Thymus (tissue), 11 donors: ENCODE measurements at regions not wholly inside any gene's neighbourhood (a gene's known extent, or its start where the extent isn't known, plus 50 kb on each side); places are given as distances from the start of the nearest gene placed in this dataset.

Experiments
- DNase-seq, 9 donors: peaks; one replicate each; pipeline ENCODE4 v3.0.0-alpha.2; 2013; ENCODE audit warnings: low spot score in 9 of 9, low read depth in 6 of 9, missing footprints in 1 of 9
- H3K27ac ChIP-seq, 2 donors: one replicate each; pipeline ENCODE4 v1.5.1; 2013; ENCODE audit warnings: control low read depth in 1 of 2, low read depth in 1 of 2, low read length in 1 of 2, mild to moderate bottlenecking in 1 of 2, moderate library complexity in 1 of 2
- H3K27me3 ChIP-seq, 2 donors: one replicate each; pipeline ENCODE4 v1.5.1; 2013; ENCODE audit warnings: low read length in 1 of 2; ENCODE audit not compliant: control insufficient read depth in 2 of 2, insufficient read depth in 1 of 2
- H3K36me3 ChIP-seq, 2 donors: one replicate each; pipeline ENCODE4 v1.5.1; 2013; ENCODE audit warnings: low read length in 1 of 2, mild to moderate bottlenecking in 1 of 2, moderate library complexity in 1 of 2; ENCODE audit not compliant: control insufficient read depth in 2 of 2, insufficient read depth in 2 of 2
- H3K4me1 ChIP-seq, 2 donors: one replicate each; pipeline ENCODE4 v1.5.1; 2013; ENCODE audit warnings: low read length in 2 of 2; ENCODE audit not compliant: control insufficient read depth in 2 of 2, insufficient read depth in 2 of 2
- H3K4me3 ChIP-seq, 2 donors: one replicate each; pipeline ENCODE4 v1.5.1; 2013; ENCODE audit warnings: low read length in 2 of 2, control low read depth in 1 of 2, mild to moderate bottlenecking in 1 of 2
- H3K9me3 ChIP-seq, 2 donors: one replicate each; pipeline ENCODE4 v1.5.1; 2013; ENCODE audit warnings: low read length in 1 of 2, mild to moderate bottlenecking in 1 of 2; ENCODE audit not compliant: control insufficient read depth in 2 of 2, insufficient read depth in 1 of 2
- WGBS: extraction: QIAGEN DNeasy Blood & Tissue Kit; methylation state at CpG from one replicate; pipeline ENCODE4 v1.1.7; 2013; 5-methylcytosine and 5-hydroxymethylcytosine counted together
- donor health status: healthy.

DNA sequence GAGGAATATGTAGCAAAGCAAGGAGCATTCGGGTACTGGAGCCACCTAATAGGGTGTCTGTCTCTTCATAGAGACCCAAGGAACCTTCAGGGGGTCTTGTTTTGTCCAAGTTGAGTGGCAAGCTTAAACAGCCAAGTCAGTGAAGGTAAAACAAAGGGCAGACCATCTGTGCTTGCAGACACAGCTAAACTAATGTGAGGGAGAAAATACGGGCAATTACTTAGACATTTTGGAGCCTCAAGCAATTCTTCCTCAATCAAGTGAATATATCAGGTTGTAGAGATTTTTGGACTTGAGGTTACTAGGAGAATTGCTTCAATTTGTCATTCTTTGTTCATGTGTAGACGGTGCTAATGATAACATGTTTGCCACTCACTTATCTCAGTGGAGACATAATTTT lies 148.2 kb upstream of the ARHGAP20 start:
- Histone ChIP-seq H3K27ac (no peak overlapping the region), H3K9me3 (no peaks in the 10 kb centered on the region), H3K4me1 (no peaks in the 10 kb centered on the region), H3K4me3 (no peak overlapping the region), H3K36me3 (no peaks in the 10 kb centered on the region), H3K27me3 (no peaks in the 10 kb centered on the region)
- DNase-seq, result no peak
- WGBS, result 96% methylated on average over 3 of the region's 3 CpGs

GRCh38 chr11:110859998-110860397 lies 147.8 kb upstream of the ARHGAP20 start:
- no peak for DNase-seq
- no peaks in the 10 kb centered on the region for H3K27me3 ChIP-seq
- WGBS, result 95% methylated on average over 6 of the region's 6 CpGs

DNA sequence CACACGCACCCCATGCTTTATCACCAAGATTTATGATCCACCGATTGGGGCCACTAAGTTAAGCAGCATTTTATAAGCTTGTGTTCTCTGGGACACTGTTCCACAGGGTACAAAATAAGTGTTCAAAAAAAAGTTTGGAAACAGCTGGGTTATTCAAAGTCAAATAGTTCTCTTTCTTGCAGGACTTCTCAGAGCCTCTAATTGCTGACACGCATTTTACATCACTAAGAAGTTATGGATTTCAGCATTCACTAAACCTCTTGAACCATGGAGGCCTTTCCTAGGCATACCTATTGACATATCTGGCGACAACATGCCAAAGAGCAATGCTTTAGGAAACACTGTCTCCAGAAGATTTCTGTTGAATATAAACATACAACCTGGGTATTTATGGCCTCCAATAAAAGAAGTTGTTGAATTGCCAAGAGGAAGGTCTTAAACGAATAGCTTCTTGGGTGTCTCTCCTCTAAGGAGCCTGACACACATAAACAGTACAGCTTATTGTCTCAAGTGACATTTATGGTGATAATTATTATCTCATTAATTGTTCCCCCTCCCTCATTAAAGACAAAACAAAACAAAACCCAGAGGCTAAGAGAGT lies 147.1 kb upstream of the ARHGAP20 start:
- H3K27ac ChIP-seq, result no peak overlapping the region
- H3K4me3 ChIP-seq, result no peak overlapping the region
- no peaks in the 10 kb centered on the region for H3K36me3 ChIP-seq
- DNase-seq, result no peak
- no peaks in the 10 kb centered on the region for H3K9me3 ChIP-seq
- WGBS, result 97% methylated on average over 5 of the region's 5 CpGs
- H3K4me1 ChIP-seq, result no peaks in the 10 kb centered on the region
- H3K27me3 ChIP-seq, result no peaks in the 10 kb centered on the region

More at GRCh38 chr11:110859998-110860397, 147.8 kb upstream of the ARHGAP20 start:
- Histone ChIP-seq H3K4me1 (no peaks in the 10 kb centered on the region), H3K36me3 (no peaks in the 10 kb centered on the region), H3K9me3 (no peaks in the 10 kb centered on the region), H3K4me3 (no peak overlapping the region), H3K27ac (no peak overlapping the region)

- H3K36me3 ChIP-seq, result no peaks in the 10 kb centered on the region
- no peaks in the 10 kb centered on the region for H3K4me1 ChIP-seq
- 69% methylated on average over 5 of the region's 5 CpGs for WGBS
- no peak overlapping the region for H3K4me3 ChIP-seq
- no peak for DNase-seq
- no peak overlapping the region for H3K27ac ChIP-seq
- H3K9me3 ChIP-seq, result no peaks in the 10 kb centered on the region
- H3K27me3 ChIP-seq, result no peaks in the 10 kb centered on the region
These were observed 146.3 kb upstream of the ARHGAP20 start for GRCh38 chr11:110858547-110858921.

DNA sequence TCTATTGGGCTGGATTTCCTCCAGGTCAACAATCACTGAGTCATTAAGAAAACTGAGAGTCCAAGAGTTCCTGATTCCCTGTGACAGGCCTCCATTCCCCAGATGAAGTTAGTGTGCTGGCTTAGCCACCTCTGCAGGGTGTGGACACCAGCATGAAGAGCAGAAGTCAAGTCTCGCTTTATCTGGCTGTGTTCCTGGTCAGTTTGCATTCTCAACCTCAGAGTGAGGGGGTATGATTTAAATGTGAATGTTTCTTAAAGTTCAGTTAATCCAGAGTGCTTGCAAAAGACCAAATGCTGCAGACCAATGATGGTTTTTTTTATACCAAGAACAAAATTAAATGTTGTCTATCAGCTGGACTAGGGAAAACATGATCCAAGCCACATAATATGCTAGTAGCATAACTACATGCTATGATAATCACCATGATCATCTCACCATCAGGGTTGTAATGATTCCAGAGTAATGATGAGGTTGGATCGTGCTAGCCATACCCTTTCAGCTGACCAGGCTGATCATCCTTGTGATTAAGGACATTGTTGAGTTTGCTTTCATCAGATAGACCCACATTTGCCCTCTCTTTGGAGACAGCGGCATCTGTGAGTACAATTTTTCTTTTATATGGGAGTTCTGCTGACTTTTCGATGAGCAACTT lies 145.8 kb upstream of the ARHGAP20 start:
- 94% methylated on average over 4 of the region's 4 CpGs for WGBS
- DNase-seq, result no peak

DNA sequence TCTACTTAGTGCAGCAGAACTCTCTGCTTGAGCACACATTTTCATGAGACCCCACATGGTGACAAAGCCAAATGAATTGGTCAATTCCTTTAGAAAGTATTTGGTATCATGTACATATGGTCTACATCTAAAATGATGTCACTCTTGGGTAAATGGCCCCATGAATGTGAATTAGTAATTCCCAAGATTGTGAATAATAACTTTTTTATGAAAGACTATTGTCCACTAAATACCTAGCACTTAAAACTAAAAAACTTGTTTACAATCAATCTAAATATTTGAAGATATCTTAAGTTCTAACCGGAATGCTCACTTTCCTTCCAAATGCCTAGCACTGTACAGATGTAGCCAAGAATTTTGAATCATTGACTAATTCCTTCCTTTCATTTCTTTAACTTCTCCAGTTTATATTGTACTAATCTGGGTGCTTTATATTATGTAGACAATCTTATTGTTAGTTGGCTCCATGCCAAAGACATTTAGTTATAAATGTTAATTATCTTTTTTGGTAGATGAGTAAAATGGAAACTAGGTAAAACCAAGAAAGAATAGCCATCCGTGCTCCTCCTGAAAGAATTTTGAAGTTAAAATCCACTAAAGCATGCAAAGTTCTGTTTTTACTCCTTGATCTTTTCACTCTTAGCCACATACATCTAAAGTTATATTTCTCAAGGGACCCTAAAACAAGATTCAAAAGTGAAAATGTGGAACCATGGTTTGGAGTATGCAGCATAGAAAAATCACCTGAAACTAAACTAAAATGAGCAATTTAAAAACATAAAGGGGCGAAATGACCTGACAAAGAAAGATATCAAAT lies 145.0 kb upstream of the ARHGAP20 start:
- no peak for DNase-seq
- no peak overlapping the region for H3K27ac ChIP-seq
- no peaks in the 10 kb centered on the region for H3K27me3 ChIP-seq
- WGBS, result 94% methylated on average over 3 of the region's 3 CpGs
- no peaks in the 10 kb centered on the region for H3K9me3 ChIP-seq
- no peak overlapping the region for H3K4me3 ChIP-seq
- no peaks in the 10 kb centered on the region for H3K4me1 ChIP-seq
- no peaks in the 10 kb centered on the region for H3K36me3 ChIP-seq

More for the DNA sequence above, 145.8 kb upstream of the ARHGAP20 start:
- no peaks in the 10 kb centered on the region for H3K4me1 ChIP-seq
- no peak overlapping the region for H3K27ac ChIP-seq
- H3K27me3 ChIP-seq, result no peaks in the 10 kb centered on the region
- H3K4me3 ChIP-seq, result no peak overlapping the region
- no peaks in the 10 kb centered on the region for H3K9me3 ChIP-seq
- no peaks in the 10 kb centered on the region for H3K36me3 ChIP-seq

- Histone ChIP-seq H3K27ac (no peak overlapping the region), H3K9me3 (no peaks in the 10 kb centered on the region), H3K27me3 (no peaks in the 10 kb centered on the region), H3K4me3 (no peak overlapping the region), H3K36me3 (no peaks in the 10 kb centered on the region), H3K4me1 (no peaks in the 10 kb centered on the region)
- no peak for DNase-seq
- 96% methylated on average over 3 of the region's 3 CpGs for WGBS
These were observed 144.1 kb upstream of the ARHGAP20 start for GRCh38 chr11:110856340-110856739.

- Histone ChIP-seq H3K4me3 (no peak overlapping the region), H3K36me3 (no peaks in the 10 kb centered on the region), H3K4me1 (no peaks in the 10 kb centered on the region), H3K9me3 (no peaks in the 10 kb centered on the region), H3K27me3 (no peaks in the 10 kb centered on the region), H3K27ac (no peak overlapping the region)
- no peak for DNase-seq
- WGBS, result 80% methylated on average over 1 of the region's 1 CpG
These were observed 143.0 kb upstream of the ARHGAP20 start for GRCh38 chr11:110855191-110855590.

GRCh38 chr11:110852921-110853490 lies 140.8 kb upstream of the ARHGAP20 start:
- no peaks in the 10 kb centered on the region for H3K27me3 ChIP-seq
- no peak for DNase-seq
- WGBS, result 96% methylated on average over 3 of the region's 3 CpGs
- no peak overlapping the region for H3K4me3 ChIP-seq
- no peaks in the 10 kb centered on the region for H3K9me3 ChIP-seq
- no peaks in the 10 kb centered on the region for H3K36me3 ChIP-seq
- no peaks in the 10 kb centered on the region for H3K4me1 ChIP-seq
- H3K27ac ChIP-seq, result no peak overlapping the region
